HUES6 (cell line): ENCODE measurements at regions not wholly inside any gene's neighbourhood (a gene's known extent, or its start where the extent isn't known, plus 50 kb on each side); places are given as distances from the start of the nearest gene placed in this dataset.

Experiments
- H3K27ac ChIP-seq: 2 replicates; pipeline ENCODE4 v1.7.0; 2013; ENCODE audit warnings: low read depth, mild to moderate bottlenecking, low read length, inconsistent platforms
- H3K27me3 ChIP-seq: 2 replicates; pipeline ENCODE4 v1.6.1; 2013; ENCODE audit warnings: low read length; ENCODE audit not compliant: control insufficient read depth, insufficient read depth
- H3K36me3 ChIP-seq: 2 replicates; pipeline ENCODE4 v1.6.1; 2013; ENCODE audit warnings: low read length; ENCODE audit not compliant: control insufficient read depth, insufficient read depth
- H3K4me1 ChIP-seq: 2 replicates; pipeline ENCODE4 v1.6.1; 2013; ENCODE audit warnings: low read length; ENCODE audit not compliant: control insufficient read depth, insufficient read depth
- H3K4me3 ChIP-seq: 2 replicates; pipeline ENCODE4 v1.5.1; 2013; ENCODE audit warnings: low read depth, low read length
- H3K9ac ChIP-seq: one replicate; pipeline ENCODE4 v1.6.1; 2013; ENCODE audit warnings: mild to moderate bottlenecking, low read length
- H3K9me3 ChIP-seq: 2 replicates; pipeline ENCODE4 v1.6.1; 2013; ENCODE audit warnings: low read depth, low read length; ENCODE audit not compliant: control insufficient read depth, insufficient read depth

- H3K9me3 ChIP-seq = peaks cover 11% of the 10 kb centered on the region; the same call in 1 of the 2 replicates
- no peak overlapping the region for H3K4me3 ChIP-seq
- H3K27me3 ChIP-seq = no peaks in the 10 kb centered on the region
- H3K4me1 ChIP-seq = no peaks in the 10 kb centered on the region
- no peak overlapping the region for H3K27ac ChIP-seq
- no peaks in the 10 kb centered on the region for H3K36me3 ChIP-seq
- H3K9ac ChIP-seq = no peak overlapping the region
Measured at GRCh38 chr4:27304751-27305150, 444.1 kb downstream of the STIM2 start.

- Histone ChIP-seq H3K27ac (no peak overlapping the region), H3K4me1 (no peaks in the 10 kb centered on the region)
Measured at GRCh38 chr4:27305246-27305645, 444.6 kb downstream of the STIM2 start.

GRCh38 chr4:27308379-27308778 is 447.7 kb downstream of the STIM2 start:
- H3K9me3 ChIP-seq = no peaks in the 10 kb centered on the region
- H3K4me3 ChIP-seq = no peak overlapping the region

More at GRCh38 chr4:27305246-27305645, 444.6 kb downstream of the STIM2 start:
- Histone ChIP-seq H3K4me3 (no peak overlapping the region), H3K36me3 (no peaks in the 10 kb centered on the region), H3K9me3 (peaks cover 9% of the 10 kb centered on the region; the same call in 1 of the 2 replicates), H3K27me3 (no peaks in the 10 kb centered on the region), H3K9ac (no peak overlapping the region)

GRCh38 chr4:27315625-27316024 is 455.0 kb downstream of the STIM2 start:
- Histone ChIP-seq H3K27ac (no peak overlapping the region), H3K36me3 (no peaks in the 10 kb centered on the region), H3K9me3 (no peaks in the 10 kb centered on the region), H3K9ac (no peak overlapping the region), H3K27me3 (no peaks in the 10 kb centered on the region), H3K4me3 (no peak overlapping the region), H3K4me1 (peaks cover 4% of the 10 kb centered on the region)

More at GRCh38 chr4:27308379-27308778, 447.7 kb downstream of the STIM2 start:
- Histone ChIP-seq H3K4me1 (no peaks in the 10 kb centered on the region), H3K27me3 (no peaks in the 10 kb centered on the region), H3K9ac (no peak overlapping the region), H3K27ac (no peak overlapping the region), H3K36me3 (no peaks in the 10 kb centered on the region)

- Histone ChIP-seq H3K4me3 (no peak overlapping the region), H3K9ac (no peak overlapping the region), H3K27me3 (no peaks in the 10 kb centered on the region)
Measured at GRCh38 chr4:27316176-27316575, 455.5 kb downstream of the STIM2 start.

GRCh38 chr4:27318740-27319139 is 458.1 kb downstream of the STIM2 start:
- Histone ChIP-seq H3K9me3 (no peaks in the 10 kb centered on the region), H3K36me3 (no peaks in the 10 kb centered on the region), H3K4me3 (no peak overlapping the region), H3K27ac (no peak overlapping the region), H3K9ac (no peak overlapping the region), H3K27me3 (no peaks in the 10 kb centered on the region), H3K4me1 (peaks cover 4% of the 10 kb centered on the region)

More at GRCh38 chr4:27316176-27316575, 455.5 kb downstream of the STIM2 start:
- no peaks in the 10 kb centered on the region for H3K36me3 ChIP-seq
- no peaks in the 10 kb centered on the region for H3K9me3 ChIP-seq
- no peak overlapping the region for H3K27ac ChIP-seq
- H3K4me1 ChIP-seq = peaks cover 4% of the 10 kb centered on the region

GRCh38 chr4:27326991-27327390 is 466.4 kb downstream of the STIM2 start:
- Histone ChIP-seq H3K27me3 (no peaks in the 10 kb centered on the region), H3K4me1 (peaks cover 9% of the 10 kb centered on the region; the same call in 1 of the 2 replicates), H3K27ac (no peak overlapping the region), H3K36me3 (no peaks in the 10 kb centered on the region), H3K9ac (no peak overlapping the region), H3K9me3 (no peaks in the 10 kb centered on the region), H3K4me3 (no peak overlapping the region)

GRCh38 chr4:27327421-27328181 is 467.0 kb downstream of the STIM2 start:
- no peak overlapping the region for H3K27ac ChIP-seq
- no peaks in the 10 kb centered on the region for H3K27me3 ChIP-seq
- peaks cover 9% of the 10 kb centered on the region; the same call in 1 of the 2 replicates for H3K4me1 ChIP-seq
- H3K9ac ChIP-seq = no peak overlapping the region
- no peaks in the 10 kb centered on the region for H3K9me3 ChIP-seq
- H3K36me3 ChIP-seq = no peaks in the 10 kb centered on the region
- H3K4me3 ChIP-seq = no peak overlapping the region

- H3K9ac ChIP-seq = no peak overlapping the region
Measured at GRCh38 chr4:27338530-27338929, 477.9 kb downstream of the STIM2 start.

GRCh38 chr4:27343411-27343810 is 482.8 kb downstream of the STIM2 start:
- H3K9me3 ChIP-seq = no peaks in the 10 kb centered on the region
- H3K9ac ChIP-seq = no peak overlapping the region
- H3K4me3 ChIP-seq = no peak overlapping the region
- H3K27me3 ChIP-seq = no peaks in the 10 kb centered on the region
- no peak overlapping the region for H3K27ac ChIP-seq
- no peaks in the 10 kb centered on the region for H3K36me3 ChIP-seq
- no peaks in the 10 kb centered on the region for H3K4me1 ChIP-seq

More at GRCh38 chr4:27338530-27338929, 477.9 kb downstream of the STIM2 start:
- H3K9me3 ChIP-seq = no peaks in the 10 kb centered on the region
- H3K27me3 ChIP-seq = no peaks in the 10 kb centered on the region
- H3K4me3 ChIP-seq = no peak overlapping the region
- no peaks in the 10 kb centered on the region for H3K36me3 ChIP-seq
- H3K27ac ChIP-seq = no peak overlapping the region
- H3K4me1 ChIP-seq = no peaks in the 10 kb centered on the region

- H3K27ac ChIP-seq = no peak overlapping the region
Measured at GRCh38 chr4:27350161-27350560, 489.5 kb downstream of the STIM2 start.

More at GRCh38 chr4:27350161-27350560, 489.5 kb downstream of the STIM2 start:
- H3K9me3 ChIP-seq = no peaks in the 10 kb centered on the region; the same call in 1 of the 2 replicates
- H3K4me1 ChIP-seq = no peaks in the 10 kb centered on the region
- H3K27me3 ChIP-seq = no peaks in the 10 kb centered on the region
- H3K9ac ChIP-seq = no peak overlapping the region
- no peaks in the 10 kb centered on the region for H3K36me3 ChIP-seq
- no peak overlapping the region for H3K4me3 ChIP-seq
